ENCODE measurements at regions not wholly inside any gene's neighbourhood (a gene's known extent, or its start where the extent isn't known, plus 50 kb on each side); places are given as distances from the start of the nearest gene placed in this dataset.

- DNase-seq (ENCODE audit: low spot score) = no peak
Measured at GRCh38 chrY:19142093-19142492, 368.6 kb upstream of the HSFY2 start.

- no peak for DNase-seq (ENCODE audit: low spot score)
Measured at GRCh38 chrY:19140285-19140920, 366.9 kb upstream of the HSFY2 start.

DNA sequence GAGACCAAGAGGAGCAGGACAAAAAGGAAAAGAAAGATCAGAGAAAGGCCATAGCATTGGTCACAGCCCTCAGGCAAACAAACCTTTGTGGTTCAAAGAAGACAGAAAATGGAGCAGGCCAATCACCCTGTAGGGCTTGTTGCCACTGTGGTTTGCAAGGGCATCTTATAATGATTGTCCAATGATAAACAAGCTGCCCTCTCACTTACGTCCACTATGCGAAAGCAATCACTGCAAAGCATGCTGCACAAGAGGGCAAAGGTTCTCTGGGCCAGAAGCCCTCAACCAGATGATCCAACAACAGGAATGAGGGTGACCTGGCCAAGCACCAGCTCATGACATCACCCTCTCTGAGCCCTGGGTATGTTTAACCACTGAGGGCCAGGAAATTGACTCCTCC lies 360.9 kb upstream of the HSFY2 start:
- no peak for DNase-seq (ENCODE audit: low spot score)

- no peak for DNase-seq (ENCODE audit: low spot score)
Measured at GRCh38 chrY:19130569-19131358, 357.2 kb upstream of the HSFY2 start.

- DNase-seq (ENCODE audit: low spot score) = no peak
Measured at GRCh38 chrY:19126889-19127288, 353.4 kb upstream of the HSFY2 start.

DNA sequence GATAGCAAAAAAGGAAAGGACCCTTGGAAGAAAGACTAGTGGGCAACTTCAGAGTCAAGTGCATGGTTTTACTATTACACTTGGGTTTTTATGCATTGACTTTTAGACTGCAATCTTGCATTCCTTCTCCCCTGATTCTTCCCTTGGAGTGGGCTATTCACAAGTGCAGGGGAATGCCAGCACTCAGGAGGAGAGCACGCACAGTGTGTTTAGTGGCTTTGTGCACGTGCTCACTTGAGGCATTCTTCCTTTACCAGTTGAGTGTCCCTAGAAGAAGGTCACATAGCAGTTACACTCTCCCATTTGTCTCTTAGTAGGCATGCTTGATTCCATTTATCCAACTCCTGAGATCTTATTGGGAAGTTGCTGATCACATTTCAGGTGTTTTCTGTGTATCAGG lies 351.1 kb upstream of the HSFY2 start:
- DNase-seq (ENCODE audit: low spot score) = no peak

- no peak for DNase-seq (ENCODE audit: low spot score)
Measured at GRCh38 chrY:19122450-19122849, 348.9 kb upstream of the HSFY2 start.

GRCh38 chrY:19098349-19098748 lies 324.8 kb upstream of the HSFY2 start:
- DNase-seq (ENCODE audit: low spot score) = no peak

GRCh38 chrY:19095460-19095859 lies 321.9 kb upstream of the HSFY2 start:
- no peak for DNase-seq (ENCODE audit: low spot score)

GRCh38 chrY:19083006-19083405 lies 309.5 kb upstream of the HSFY2 start:
- no peak for DNase-seq (ENCODE audit: low spot score)

- DNase-seq (ENCODE audit: low spot score) = no peak
Measured at GRCh38 chrY:19077698-19078113, 304.2 kb upstream of the HSFY2 start.

GRCh38 chrY:19076846-19077697 lies 303.5 kb upstream of the HSFY2 start:
- peak; percentile 41 for DNase-seq (ENCODE audit: low spot score)

- DNase-seq (ENCODE audit: low spot score) = peak; percentile 71
Measured at GRCh38 chrY:19075471-19076253, 302.1 kb upstream of the HSFY2 start.

DNA sequence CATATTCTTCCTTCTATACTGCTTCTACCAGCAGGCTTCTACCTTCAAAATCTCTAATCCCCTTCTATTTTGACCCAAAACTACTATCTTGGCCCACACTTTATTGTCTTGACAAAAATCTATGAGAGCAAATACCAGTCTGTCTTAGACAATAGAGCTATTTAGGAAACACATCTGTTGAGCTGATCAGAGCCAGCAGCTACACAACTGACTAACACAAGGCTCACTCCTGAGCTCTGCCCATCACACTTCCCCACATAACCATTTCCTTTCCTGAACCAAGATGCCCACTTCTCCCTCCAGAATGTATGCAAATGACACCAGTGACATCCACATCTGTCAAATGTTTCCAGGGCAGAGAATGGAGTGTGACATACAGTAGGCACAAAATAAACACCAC lies 293.9 kb upstream of the HSFY2 start:
- no peak for DNase-seq (ENCODE audit: low spot score)

- no peak for DNase-seq (ENCODE audit: low spot score)
Measured at GRCh38 chrY:19066447-19067190, 293.1 kb upstream of the HSFY2 start.

GRCh38 chrY:19065119-19065518 lies 291.6 kb upstream of the HSFY2 start:
- no peak for DNase-seq (ENCODE audit: low spot score)

DNA sequence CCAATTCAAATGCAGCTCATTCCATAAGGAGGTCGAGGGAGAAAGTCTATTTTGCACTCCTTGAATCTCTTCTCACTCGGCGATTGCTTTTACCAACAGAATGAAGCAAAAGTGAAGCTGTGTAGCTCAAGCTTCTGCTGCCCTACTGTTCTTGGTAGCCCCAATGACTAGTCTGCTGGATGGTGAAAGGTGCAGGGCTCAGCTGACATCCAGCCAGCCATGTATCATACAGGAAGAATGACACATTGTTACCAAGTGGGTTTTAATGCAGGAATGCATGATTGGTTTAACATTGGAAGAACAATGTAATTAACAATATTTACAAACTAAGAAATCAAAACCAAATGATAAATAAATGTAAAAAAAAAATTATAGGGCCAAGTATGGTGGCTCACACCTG lies 286.2 kb upstream of the HSFY2 start:
- no peak for DNase-seq (ENCODE audit: low spot score)

- DNase-seq (ENCODE audit: low spot score) = no peak
Measured at GRCh38 chrY:19058831-19059370, 285.4 kb upstream of the HSFY2 start.

- DNase-seq (ENCODE audit: low spot score) = no peak
Measured at GRCh38 chrY:19056138-19056469, 282.6 kb upstream of the HSFY2 start.

GRCh38 chrY:19055232-19056137 lies 281.9 kb upstream of the HSFY2 start:
- no peak for DNase-seq (ENCODE audit: low spot score)
